Natural killer cell treated with Interleukin-12 subunit alpha and Interleukin-12 subunit beta and Interleukin-15 and Interleukin-18, amount 100 ng/mL, for 72 hours (primary cell): ENCODE measurements at regions not wholly inside any gene's neighbourhood (a gene's known extent, or its start where the extent isn't known, plus 50 kb on each side); places are given as distances from the start of the nearest gene placed in this dataset.
"Not testable (repeated sequence)": the region's sequence is repeated elsewhere in the genome, so short reads cannot be mapped to it uniquely, and the experiment has no call there.

ENCODE experiments used
- ATAC-seq, 2 donors: fragments of 150-1000 bp; cut with Tn5 transposase in 1 of 2; sonication (Bioruptor Pico), chemical (Tn5 transposase) in 1 of 2; 2 replicates each; pipeline ENCODE4 v1.10.0; 2021
- DNase-seq: peaks from one replicate; pipeline ENCODE4 v3.0.0; 2022; ENCODE audit warnings: low spot score
- H3K27ac Mint-ChIP-seq, 2 donors: 1 replicate in 1 of 2; 2 replicates in 1 of 2; pipeline ENCODE4 v1.8.0; 2022; ENCODE audit warnings: mixed read lengths in 2 of 2, mild to moderate bottlenecking in 1 of 2, moderate library complexity in 1 of 2
- H3K27me3 Mint-ChIP-seq, 2 donors: 1 replicate in 1 of 2; 2 replicates in 1 of 2; pipeline ENCODE4 v1.8.0; 2022; ENCODE audit warnings: mixed read lengths in 2 of 2
- H3K36me3 Mint-ChIP-seq: one replicate; pipeline ENCODE4 v1.8.0; 2022; ENCODE audit warnings: mixed read lengths
- H3K4me1 Mint-ChIP-seq, 2 donors: 1 replicate in 1 of 2; 2 replicates in 1 of 2; pipeline ENCODE4 v1.8.0; 2022; ENCODE audit warnings: low read depth in 2 of 2, mixed read lengths in 2 of 2, mild to moderate bottlenecking in 1 of 2
- H3K4me3 Mint-ChIP-seq: one replicate; pipeline ENCODE4 v1.8.0; 2022; ENCODE audit warnings: mixed read lengths
- H3K9me3 Mint-ChIP-seq: 2 replicates; pipeline ENCODE4 v1.8.0; 2022; ENCODE audit warnings: mixed read lengths

DNA sequence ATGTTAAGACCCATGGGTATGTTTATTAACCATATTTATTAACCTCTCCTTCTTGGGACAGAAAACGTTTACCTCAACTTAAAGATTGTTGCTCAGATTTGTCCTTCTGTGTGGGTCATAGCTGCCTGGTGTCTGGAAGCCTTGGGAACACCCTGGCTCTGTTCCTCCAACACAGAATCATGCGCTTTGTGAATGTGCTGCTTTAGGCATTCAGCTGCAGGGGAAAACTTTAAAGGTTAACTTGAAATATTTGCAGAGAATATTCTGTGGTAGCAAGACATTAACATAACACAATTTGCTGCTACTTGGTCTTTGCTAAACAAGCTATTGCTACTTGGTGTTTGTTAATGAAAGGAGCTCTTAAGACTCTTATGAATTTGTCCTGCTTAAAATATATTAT, 50.5 kb upstream of the THOC3 start:
- H3K4me3 Mint-ChIP-seq, DNase-seq, ATAC-seq, H3K4me1 Mint-ChIP-seq, H3K36me3 Mint-ChIP-seq, H3K27ac Mint-ChIP-seq, H3K27me3 Mint-ChIP-seq, H3K9me3 Mint-ChIP-seq: not testable (repeated sequence)

DNA sequence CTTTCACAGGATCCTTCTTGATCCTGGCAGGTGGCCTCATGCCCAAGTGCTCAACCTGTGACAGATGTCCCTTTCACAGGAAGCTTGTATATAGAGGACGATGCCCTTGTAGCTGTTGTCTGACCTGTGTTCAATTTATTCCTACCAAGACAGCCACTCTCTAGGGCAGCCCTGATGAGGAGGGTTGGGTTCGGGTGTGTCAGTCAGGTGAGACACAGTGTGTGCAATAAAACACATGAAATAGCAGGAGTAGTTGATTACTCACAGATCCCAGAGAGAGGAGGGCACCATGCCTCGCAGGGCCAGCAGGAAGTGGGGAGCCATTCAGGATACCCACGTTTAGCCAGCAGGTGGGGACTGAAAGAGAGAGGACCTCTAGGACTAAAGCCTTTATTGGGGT, 52.7 kb upstream of the THOC3 start:
- H3K27ac Mint-ChIP-seq, DNase-seq, H3K4me1 Mint-ChIP-seq, H3K36me3 Mint-ChIP-seq, H3K4me3 Mint-ChIP-seq, H3K9me3 Mint-ChIP-seq, H3K27me3 Mint-ChIP-seq: not testable (repeated sequence)
- ATAC-seq, result peak in 1 of 2 donors; percentile 45

DNA sequence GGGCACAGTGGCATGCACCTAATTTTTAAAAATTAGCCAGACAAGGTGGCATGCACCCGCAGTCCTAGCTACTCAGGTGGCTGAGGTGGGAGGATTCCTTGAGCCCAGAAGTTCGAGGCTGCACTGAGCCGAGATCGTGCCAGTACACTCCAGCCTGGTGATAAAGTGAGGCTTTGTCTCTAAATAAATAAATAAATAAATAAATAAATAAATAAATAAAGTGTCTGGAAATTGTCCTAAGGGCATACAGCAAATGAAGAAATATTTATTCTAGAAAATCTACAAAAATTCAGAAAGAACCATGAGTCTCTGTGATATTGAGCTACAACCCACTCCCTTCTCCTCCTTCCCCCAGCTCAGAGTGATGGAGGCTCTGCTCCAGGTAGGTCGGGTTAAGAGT, 55.4 kb upstream of the THOC3 start:
- not testable (repeated sequence) for H3K27me3 Mint-ChIP-seq, H3K27ac Mint-ChIP-seq, H3K4me1 Mint-ChIP-seq, H3K9me3 Mint-ChIP-seq, ATAC-seq, DNase-seq, H3K36me3 Mint-ChIP-seq, H3K4me3 Mint-ChIP-seq

DNA sequence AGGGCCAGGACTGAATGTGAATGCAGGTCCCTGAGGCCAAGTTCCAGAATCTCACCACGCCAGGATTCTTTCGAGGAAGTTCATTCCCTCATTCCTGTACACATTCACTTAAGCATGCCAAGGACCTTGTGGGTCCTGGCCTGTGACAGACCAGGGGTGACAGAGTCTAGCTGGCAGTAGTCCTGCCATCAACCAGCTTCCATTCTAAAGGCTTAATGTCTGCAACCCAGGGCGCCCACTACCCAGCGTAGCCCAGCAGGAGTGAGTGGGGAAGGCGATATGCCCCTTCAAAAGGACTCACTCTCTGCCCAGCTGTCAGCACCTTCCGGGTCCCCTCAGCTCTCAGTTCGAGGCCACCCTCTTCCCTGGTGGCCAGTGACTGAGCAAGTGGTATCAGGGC, 61.3 kb upstream of the THOC3 start:
- not testable (repeated sequence) for H3K4me1 Mint-ChIP-seq, ATAC-seq, H3K36me3 Mint-ChIP-seq, H3K4me3 Mint-ChIP-seq, DNase-seq, H3K27ac Mint-ChIP-seq, H3K9me3 Mint-ChIP-seq, H3K27me3 Mint-ChIP-seq

DNA sequence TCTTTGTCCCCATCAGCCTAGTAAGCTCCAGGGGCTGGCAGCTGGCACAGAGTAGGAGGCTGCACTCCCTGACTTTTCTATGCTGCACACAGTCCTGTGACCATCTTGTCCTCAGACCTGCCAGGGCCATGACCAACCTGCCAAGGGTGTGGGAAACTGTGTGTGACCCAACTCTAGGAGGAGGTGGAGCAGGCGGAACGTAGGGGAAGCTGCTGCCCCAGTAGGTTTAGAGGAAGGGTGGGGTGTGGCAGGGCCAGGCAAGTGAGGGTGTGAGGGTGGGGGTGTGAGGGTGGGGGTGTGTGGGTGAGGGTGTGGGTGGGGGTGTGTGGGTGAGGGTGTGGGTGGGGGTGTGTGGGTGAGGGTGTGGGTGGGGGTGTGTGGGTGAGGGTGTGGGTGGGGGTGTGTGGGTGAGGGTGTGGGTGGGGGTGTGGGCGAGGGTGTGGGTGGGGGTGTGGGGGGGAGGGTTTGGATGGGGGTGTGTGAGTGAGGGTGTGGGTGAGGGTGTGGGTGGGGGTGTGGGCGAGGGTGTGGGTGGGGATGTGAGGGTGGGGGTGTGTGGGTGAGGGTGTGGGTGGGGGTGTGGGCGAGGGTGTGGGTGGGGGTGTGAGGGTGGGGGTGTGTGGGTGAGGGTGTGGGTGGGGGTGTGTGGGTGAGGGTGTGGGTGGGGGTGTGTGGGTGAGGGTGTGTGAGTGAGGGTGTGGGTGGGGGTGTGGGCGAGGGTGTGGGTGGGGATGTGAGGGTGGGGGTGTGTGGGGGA, 62.4 kb upstream of the THOC3 start:
- not testable (repeated sequence) for DNase-seq, H3K4me3 Mint-ChIP-seq, H3K27ac Mint-ChIP-seq

DNA sequence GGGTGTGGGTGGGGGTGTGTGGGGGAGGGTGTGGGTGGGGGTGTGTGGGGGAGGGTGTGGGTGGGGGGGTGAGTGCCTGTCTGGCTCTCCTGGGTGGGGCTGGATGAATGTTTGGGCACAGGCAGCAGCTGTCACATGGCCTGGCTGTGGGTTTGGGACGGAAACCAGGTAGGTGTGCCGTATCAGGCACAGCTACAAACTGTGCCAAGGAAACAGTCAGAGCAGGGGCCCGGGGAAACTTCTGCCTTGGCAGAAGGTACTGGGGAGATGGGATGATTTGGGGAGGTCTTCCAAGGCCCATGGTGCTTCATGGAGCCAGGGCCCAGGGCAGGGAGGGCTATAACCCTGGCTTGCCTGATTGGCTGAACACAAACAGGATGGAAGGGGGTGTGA, 63.0 kb upstream of the THOC3 start:
- DNase-seq, H3K36me3 Mint-ChIP-seq, ATAC-seq: not testable (repeated sequence)

More for the DNA sequence above, 62.4 kb upstream of the THOC3 start:
- not testable (repeated sequence) for H3K36me3 Mint-ChIP-seq, H3K4me1 Mint-ChIP-seq, H3K27me3 Mint-ChIP-seq, ATAC-seq, H3K9me3 Mint-ChIP-seq

DNA sequence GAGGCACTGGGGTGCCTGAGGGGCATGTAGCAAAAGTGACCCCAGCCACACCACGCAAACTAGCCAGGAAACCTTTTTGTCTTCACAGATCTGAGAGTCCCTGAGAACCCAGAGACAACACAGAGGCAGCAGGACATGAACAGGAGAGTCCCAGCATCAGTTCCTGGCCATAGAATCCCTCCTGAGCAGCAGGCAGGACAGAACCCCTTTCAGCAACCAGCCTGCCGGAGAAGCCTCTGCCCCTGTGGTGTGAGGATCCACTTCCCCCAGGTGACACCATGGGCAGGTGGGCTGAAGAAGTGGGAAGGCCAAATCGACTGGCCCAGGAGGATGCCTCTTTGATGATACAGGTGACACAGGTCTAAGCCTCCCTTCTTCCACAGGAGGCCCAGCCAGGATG, 65.1 kb upstream of the THOC3 start:
- H3K27me3 Mint-ChIP-seq, result peaks cover 4 to 16% of the 10 kb centered on the region in 2 donors
- not testable (repeated sequence) for H3K36me3 Mint-ChIP-seq, H3K27ac Mint-ChIP-seq, DNase-seq, H3K4me3 Mint-ChIP-seq, ATAC-seq, H3K4me1 Mint-ChIP-seq, H3K9me3 Mint-ChIP-seq

More for the DNA sequence above, 63.0 kb upstream of the THOC3 start:
- not testable (repeated sequence) for H3K27me3 Mint-ChIP-seq, H3K4me3 Mint-ChIP-seq, H3K9me3 Mint-ChIP-seq, H3K27ac Mint-ChIP-seq, H3K4me1 Mint-ChIP-seq

DNA sequence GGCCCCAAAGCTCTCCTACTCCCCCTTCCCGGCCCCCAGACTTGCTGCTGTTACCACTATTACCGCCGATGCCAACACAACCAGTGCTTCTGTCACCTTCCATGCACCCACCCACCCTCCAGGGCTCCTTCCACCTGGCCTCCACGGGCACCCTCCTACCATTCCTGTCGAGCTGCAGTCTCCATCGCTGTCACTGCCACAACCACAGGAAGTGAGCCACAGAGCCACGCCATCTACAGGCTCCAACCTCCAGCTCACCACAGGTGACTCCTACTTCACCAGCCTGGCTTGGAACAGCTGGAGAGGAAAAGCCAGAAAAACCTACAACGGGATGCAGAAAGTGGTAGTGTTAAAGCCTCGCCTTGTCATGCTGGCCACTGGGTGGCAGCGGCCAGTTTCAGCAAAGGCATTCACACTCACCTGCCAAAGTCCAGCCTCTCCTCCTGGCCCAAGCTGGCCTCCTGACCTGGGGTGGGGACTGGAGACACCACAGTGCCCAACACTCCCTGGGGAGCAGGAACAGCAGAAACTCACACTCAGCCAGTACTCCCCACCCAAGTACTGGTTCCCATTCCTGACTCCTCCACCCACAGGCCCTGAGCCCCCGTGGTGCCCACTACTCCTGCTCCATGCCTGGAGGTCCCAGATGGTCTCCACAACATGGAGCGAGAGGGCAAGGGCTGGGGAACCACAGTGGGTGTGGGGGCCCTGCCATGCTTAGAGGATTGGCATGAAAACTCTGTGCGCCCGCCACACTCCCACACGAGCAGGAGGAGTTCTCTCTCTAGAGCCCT, 66.5 kb upstream of the THOC3 start:
- H3K9me3 Mint-ChIP-seq, H3K36me3 Mint-ChIP-seq, H3K4me3 Mint-ChIP-seq, H3K27ac Mint-ChIP-seq, DNase-seq, H3K4me1 Mint-ChIP-seq: not testable (repeated sequence)
- peak; percentile 21 to 41 for ATAC-seq
- H3K27me3 Mint-ChIP-seq, result peaks cover 4 to 25% of the 10 kb centered on the region in 2 donors

DNA sequence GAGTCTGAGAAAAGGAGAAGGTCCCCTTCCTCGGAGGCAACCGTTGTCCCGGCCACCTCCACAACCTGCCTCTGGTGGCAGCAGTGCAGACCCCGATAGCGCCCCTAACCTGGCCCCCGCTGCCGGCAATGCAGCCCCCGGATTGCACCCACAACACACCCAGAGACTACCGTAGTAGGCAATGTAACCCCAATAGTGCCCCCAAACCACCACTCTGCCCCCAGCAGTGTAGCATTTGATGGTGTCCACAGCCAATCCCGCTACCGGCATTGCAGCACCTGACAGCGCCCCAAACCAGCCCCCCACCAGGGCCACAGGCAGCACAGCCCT, 67.1 kb upstream of the THOC3 start:
- H3K36me3 Mint-ChIP-seq, DNase-seq, H3K4me3 Mint-ChIP-seq, H3K9me3 Mint-ChIP-seq, H3K27ac Mint-ChIP-seq, H3K4me1 Mint-ChIP-seq: not testable (repeated sequence)
- peak in 1 of 2 donors; percentile 8 for ATAC-seq
- H3K27me3 Mint-ChIP-seq, result peaks cover 6 to 29% of the 10 kb centered on the region in 2 donors

DNA sequence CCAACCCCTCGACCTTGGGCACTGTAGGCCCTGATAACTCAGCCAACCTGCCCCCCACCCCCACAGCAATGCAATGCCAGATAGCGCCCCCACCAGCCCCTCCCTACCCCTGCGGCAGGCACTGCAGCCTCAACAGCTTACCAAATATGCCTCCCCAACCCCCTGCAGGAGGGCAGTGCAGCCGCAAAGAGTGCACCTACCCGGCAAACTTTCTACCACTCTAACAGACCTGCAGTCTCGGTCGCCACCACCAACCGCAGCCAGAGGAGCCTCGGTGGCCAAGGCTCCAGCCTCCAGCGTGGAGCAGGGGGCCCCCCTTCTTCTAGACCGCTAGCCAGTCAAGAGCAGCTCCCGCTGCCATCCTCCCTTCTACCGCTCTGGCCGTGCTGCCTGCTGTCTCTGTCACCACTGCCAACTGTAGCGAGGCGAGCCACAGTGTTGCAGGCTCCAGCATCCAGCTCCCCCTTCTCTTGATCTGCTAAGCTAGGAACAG, 67.7 kb upstream of the THOC3 start:
- H3K9me3 Mint-ChIP-seq, H3K27ac Mint-ChIP-seq, DNase-seq, H3K4me3 Mint-ChIP-seq, H3K4me1 Mint-ChIP-seq, H3K36me3 Mint-ChIP-seq: not testable (repeated sequence)
- H3K27me3 Mint-ChIP-seq, result peaks cover 7 to 29% of the 10 kb centered on the region in 2 donors
- ATAC-seq, result peak; percentile 35 to 54

DNA sequence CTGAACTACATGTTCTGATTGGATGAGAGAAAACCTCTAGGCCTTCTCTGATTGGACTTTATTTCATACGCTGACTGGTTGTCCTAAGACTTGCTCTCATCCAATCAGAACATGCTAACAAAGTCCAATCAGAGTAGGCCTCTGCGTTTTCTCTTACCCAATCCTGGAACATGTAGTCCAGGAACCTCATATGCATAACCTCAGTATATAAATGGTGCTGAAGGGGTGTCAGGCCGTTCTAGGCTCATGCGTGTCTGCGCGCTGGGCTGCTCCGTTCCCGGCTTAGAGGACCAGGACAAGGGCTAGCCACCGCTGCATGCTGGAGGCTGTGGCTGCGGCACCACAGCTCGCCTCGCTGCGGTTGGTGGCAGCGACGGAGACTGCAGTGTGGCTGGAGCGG, 68.3 kb upstream of the THOC3 start:
- H3K27me3 Mint-ChIP-seq, result peaks cover 7 to 29% of the 10 kb centered on the region in 2 donors
- ATAC-seq, H3K9me3 Mint-ChIP-seq, DNase-seq, H3K36me3 Mint-ChIP-seq, H3K4me1 Mint-ChIP-seq, H3K4me3 Mint-ChIP-seq, H3K27ac Mint-ChIP-seq: not testable (repeated sequence)

DNA sequence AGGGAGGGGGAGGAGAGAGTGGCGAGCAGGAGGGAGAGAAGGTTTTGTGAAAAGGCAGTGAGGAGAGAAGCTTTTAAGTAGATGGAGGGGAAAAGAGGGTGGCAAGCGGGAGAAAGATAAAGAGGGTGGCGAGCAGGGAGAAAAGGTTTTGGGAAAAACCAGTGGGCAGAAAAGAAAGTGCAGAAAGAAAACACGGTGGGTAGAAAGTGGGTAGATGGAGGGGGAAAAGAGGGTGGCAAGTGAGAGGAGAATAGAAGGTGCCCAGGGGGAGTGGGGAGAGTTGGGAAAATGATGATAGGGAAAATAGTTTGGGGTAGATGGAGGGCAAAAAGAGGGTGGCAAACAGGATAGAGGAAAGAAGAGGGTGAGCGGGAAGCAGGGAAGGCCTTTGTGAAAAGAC, 69.1 kb upstream of the THOC3 start:
- not testable (repeated sequence) for DNase-seq, H3K36me3 Mint-ChIP-seq, ATAC-seq, H3K27ac Mint-ChIP-seq, H3K9me3 Mint-ChIP-seq, H3K4me3 Mint-ChIP-seq, H3K4me1 Mint-ChIP-seq
- peaks cover 7 to 29% of the 10 kb centered on the region in 2 donors for H3K27me3 Mint-ChIP-seq

DNA sequence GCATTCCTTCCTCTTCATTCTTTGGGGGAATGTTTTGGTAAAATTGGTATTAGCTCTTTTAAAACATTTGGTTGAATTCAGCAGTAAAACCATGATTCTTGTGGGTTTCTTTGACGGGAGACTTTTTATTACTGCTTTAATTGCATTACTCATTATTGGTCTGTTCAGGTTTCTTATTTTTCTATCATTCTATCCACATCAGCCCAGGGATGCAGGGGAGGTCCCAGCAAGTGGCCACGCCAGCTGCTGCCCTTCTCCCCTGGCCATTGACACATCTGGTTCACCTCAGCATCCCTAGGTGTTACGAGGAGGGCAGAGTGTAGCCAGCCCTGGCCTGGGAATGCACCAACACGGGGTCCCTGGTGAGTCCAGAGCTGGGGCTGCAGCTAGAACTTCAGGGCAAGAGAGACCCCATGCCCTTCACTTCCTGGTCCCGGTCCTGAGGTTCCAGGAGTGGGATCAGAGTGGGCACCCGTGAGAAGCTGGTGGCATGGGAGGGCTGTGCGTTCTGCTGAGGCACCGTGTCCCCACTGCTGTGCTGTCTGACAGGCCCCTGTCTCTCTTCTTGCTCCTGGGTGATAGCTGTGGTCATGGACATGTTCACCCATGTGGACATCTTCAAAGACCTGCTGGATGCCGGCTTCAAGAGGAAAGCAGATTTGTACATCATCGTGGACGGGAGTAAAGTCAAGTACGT, 72.1 kb upstream of the THOC3 start:
- H3K27me3 Mint-ChIP-seq, result peaks cover 7 to 29% of the 10 kb centered on the region in 2 donors
- H3K4me3 Mint-ChIP-seq, DNase-seq, H3K36me3 Mint-ChIP-seq, H3K27ac Mint-ChIP-seq, H3K4me1 Mint-ChIP-seq, H3K9me3 Mint-ChIP-seq: not testable (repeated sequence)
- peak; percentile 3 to 26 for ATAC-seq
